Activated CD4-positive, alpha-beta T cell treated with anti-CD3 and anti-CD28 coated beads for 36 hours (primary cell): ENCODE measurements at regions not wholly inside any gene's neighbourhood (a gene's known extent, or its start where the extent isn't known, plus 50 kb on each side); places are given as distances from the start of the nearest gene placed in this dataset.
"Not testable (repeated sequence)": the region's sequence is repeated elsewhere in the genome, so short reads cannot be mapped to it uniquely, and the experiment has no call there.

Source experiments
- ATAC-seq: fragments of 200-7000 bp; cut with Tn5 transposase; one replicate; pipeline ENCODE4 v1.10.0; 2021; ENCODE audit warnings: mild to moderate bottlenecking, moderate library complexity
- CTCF ChIA-PET: fragments of 350-600 bp; sonication (Branson Sonifier 250); formaldehyde crosslinking; loops from one replicate; lab custom pipeline; 2021; ENCODE audit warnings: antibody characterized with exemption; lab: Charles Lee
- POLR2A ChIA-PET: fragments of 350-600 bp; sonication (Branson Sonifier 250); formaldehyde crosslinking; loops from one replicate; lab custom pipeline; 2021; ENCODE audit warnings: antibody characterized with exemption, inconsistent platforms; lab: Charles Lee
- DNase-seq: peaks from one replicate; pipeline ENCODE4 v3.0.0-alpha.2; 2020
- H3K27ac Mint-ChIP-seq: one replicate; pipeline ENCODE4 v1.8.0; 2021; ENCODE audit warnings: mixed read lengths
- H3K27me3 Mint-ChIP-seq: one replicate; pipeline ENCODE4 v1.8.0; 2021; ENCODE audit warnings: mixed read lengths
- H3K36me3 Mint-ChIP-seq: one replicate; pipeline ENCODE4 v1.8.0; 2021; ENCODE audit warnings: low read depth, mixed read lengths
- H3K4me1 Mint-ChIP-seq: one replicate; pipeline ENCODE4 v1.8.0; 2021; ENCODE audit warnings: mixed read lengths
- H3K4me3 Mint-ChIP-seq: one replicate; pipeline ENCODE4 v1.8.0; 2021; ENCODE audit warnings: mild to moderate bottlenecking, moderate library complexity, mixed read lengths
- H3K9me3 Mint-ChIP-seq: one replicate; pipeline ENCODE4 v1.8.0; 2021; ENCODE audit warnings: low read depth, mixed read lengths
- intact Hi-C, 2 experiments: fragments of 100-400 bp; cut with DNase I in 1 of 2; cut with micrococcal nuclease in 1 of 2; formaldehyde crosslinking; loops; one replicate each; pipeline versions ENCODE4 v1.14.2 to v1.15.1; 2022 to 2024; cut with DNase I, micrococcal nuclease

DNA sequence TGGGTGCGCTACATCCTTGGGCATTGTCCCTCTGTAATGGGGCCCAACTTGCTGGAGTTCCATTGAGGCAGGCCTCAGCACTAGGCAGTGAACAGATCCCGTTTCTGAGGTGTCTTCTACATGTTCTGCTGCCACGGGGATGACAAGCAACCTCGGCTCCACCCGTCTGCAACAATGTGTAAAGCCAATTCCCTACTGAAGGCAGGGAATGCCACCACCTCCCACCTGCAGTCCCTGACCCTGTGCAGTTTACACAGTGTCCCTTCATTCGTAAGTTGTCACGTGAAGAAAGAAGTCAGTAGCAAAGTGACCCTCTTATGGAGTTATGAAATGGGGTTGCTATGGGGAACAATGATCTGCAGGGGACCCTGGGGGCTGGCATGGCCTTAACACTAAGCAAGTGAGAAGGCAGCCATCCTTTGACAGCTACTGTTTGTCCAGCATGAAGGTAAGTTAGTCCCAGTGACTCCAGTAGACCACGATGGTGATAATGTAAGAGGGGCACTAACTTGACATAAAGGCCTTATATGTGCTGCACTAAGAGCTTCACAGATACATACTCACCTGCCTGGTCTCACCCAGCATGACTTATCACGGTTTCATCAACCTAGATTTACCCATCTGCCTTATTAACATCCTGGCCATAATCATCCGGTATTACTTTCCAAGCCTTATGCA is 130.6 kb upstream of the ZSWIM2 start:
- ATAC-seq (no peak), DNase-seq (no peak)
- Mint-ChIP-seq H3K27me3 (no peaks in the 10 kb centered on the region), H3K27ac (no peak overlapping the region), H3K4me1 (no peaks in the 10 kb centered on the region), H3K36me3 (no peaks in the 10 kb centered on the region), H3K4me3 (no peak overlapping the region), H3K9me3 (no peaks in the 10 kb centered on the region)
- CTCF ChIA-PET, result no interaction called here
- POLR2A ChIA-PET, result no interaction called here
- intact Hi-C loops, result no loop called here

DNA sequence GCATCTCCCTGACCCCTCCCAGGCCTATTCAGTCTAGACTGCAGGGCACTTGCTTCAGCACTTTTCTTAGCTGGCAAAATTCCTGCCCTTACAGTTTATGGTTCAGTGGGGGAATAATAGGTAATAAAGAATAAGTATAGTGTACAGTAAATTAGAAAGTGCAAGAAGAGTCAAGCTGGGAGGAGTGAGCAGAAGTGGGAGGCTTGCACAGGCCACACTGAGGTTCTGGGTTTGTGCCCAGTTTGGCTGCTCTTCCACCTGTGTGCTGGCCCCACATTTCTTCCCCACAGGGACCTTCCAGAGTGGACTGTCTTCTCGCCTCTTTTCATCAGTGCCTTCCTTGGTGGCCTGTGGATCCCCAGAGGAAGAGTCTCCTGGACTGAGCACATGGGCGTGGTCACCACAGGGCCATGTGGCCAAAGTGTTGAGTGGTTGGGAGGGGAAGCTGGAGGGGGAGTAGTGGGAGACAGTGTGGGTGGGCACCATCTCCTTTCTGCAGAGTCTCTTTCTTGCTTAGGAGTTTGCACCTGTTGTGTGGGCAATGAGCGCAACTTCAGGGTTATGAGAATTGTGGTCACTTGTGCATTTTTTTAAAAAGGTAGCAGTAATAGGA is 128.6 kb upstream of the ZSWIM2 start:
- no peak for DNase-seq
- ATAC-seq, result no peak
- POLR2A ChIA-PET, result no interaction called here
- Mint-ChIP-seq H3K27me3 (no peaks in the 10 kb centered on the region), H3K4me1 (no peaks in the 10 kb centered on the region), H3K27ac (no peak overlapping the region), H3K4me3 (no peak overlapping the region), H3K9me3 (no peaks in the 10 kb centered on the region), H3K36me3 (no peaks in the 10 kb centered on the region)
- intact Hi-C loops, result no loop called here
- CTCF ChIA-PET, result no interaction called here

DNA sequence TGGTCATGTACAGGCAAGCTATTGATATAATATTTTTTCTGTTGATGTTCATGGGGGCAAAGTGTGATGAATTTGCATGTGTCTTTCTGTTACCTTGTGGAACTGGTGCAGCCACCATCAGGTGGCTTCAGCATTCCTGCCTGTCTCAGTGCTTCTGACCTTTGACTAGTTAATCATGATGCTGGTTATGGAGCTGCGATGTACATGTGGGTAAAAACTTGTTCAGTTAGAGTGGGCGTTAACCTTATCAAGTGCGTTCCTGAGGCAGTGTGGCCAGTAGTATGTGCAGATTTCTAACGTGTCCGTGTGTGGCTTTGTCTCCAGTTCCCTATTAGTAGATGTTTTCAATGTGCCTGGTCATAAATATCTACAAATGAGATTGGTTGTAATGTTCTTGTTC is 127.4 kb upstream of the ZSWIM2 start:
- no peaks in the 10 kb centered on the region for H3K9me3 Mint-ChIP-seq
- H3K27me3 Mint-ChIP-seq, result no peaks in the 10 kb centered on the region
- DNase-seq (no peak), ATAC-seq (no peak)
- H3K4me3 Mint-ChIP-seq, result no peak overlapping the region
- ChIA-PET POLR2A (no interaction called here), CTCF (no interaction called here)
- no peaks in the 10 kb centered on the region for H3K4me1 Mint-ChIP-seq
- H3K27ac Mint-ChIP-seq, result no peak overlapping the region
- intact Hi-C loops, result no loop called here
- H3K36me3 Mint-ChIP-seq, result no peaks in the 10 kb centered on the region

DNA sequence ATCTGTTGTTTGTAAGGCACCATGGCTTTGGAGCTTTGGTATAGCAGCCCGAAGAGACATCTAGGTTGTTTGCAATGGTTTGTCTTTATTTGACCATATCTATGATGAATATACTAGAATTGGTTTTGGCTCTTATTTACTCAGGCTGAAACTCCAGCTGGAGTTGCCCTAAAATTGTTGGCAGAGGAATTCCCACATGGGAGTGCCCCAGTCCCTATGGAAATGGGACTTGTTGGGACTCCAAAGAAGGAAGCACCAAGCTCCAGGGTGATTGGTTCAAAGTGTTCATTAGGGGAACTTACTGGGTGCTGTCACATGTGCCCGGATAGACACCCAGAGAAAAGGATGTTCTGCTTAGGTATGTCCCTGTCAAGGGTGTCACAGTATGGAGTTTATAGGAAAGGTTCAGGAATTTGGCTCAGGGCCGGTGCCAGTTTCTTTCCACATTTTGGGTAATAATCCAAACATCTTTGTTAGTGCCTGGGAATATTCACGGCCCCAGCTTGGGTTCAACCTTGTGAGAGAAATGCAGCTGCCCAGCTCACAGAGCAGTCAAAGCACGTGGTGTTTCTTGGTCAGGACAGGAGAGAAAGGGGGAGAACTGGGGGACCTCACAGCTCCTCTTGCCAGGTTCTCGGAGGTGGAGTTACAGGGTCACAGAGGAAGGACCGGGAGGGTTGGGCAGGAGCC is 123.5 kb upstream of the ZSWIM2 start:
- no peaks in the 10 kb centered on the region for H3K9me3 Mint-ChIP-seq
- H3K27me3 Mint-ChIP-seq, result no peaks in the 10 kb centered on the region
- H3K4me1 Mint-ChIP-seq, result no peaks in the 10 kb centered on the region
- no peak for ATAC-seq
- no peak for DNase-seq
- POLR2A ChIA-PET, result no interaction called here
- intact Hi-C loops, result no loop called here
- CTCF ChIA-PET, result interaction anchor here (0.6 kb wide), 1 partner anchor 25 kb away, joined by 7 read pairs; no protein-coding TSS in a partner anchor
- no peak overlapping the region for H3K4me3 Mint-ChIP-seq
- no peaks in the 10 kb centered on the region for H3K36me3 Mint-ChIP-seq
- no peak overlapping the region for H3K27ac Mint-ChIP-seq

DNA sequence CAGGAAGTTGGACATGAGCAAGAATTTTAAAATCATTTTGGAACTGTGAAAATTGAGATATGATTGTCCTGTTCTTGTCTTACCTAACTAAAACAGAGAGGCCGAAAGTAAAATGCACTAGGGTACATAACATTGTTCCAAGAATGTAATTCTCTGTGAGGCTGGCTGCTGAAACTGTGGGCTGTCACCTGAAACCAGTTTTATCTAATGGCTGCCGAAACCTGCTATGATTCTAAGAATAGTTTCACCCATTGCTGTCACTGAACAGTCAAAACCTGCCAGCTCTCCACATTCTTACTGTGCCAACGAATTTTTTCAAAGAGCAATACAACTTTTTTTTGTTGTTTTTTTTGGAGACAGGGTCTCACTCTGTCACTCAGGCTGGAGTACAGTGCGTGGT is 119.3 kb upstream of the ZSWIM2 start:
- no peaks in the 10 kb centered on the region for H3K36me3 Mint-ChIP-seq
- DNase-seq, result no peak
- ChIA-PET CTCF (no interaction called here), POLR2A (no interaction called here)
- H3K9me3 Mint-ChIP-seq, result no peaks in the 10 kb centered on the region
- ATAC-seq, result no peak
- H3K27me3 Mint-ChIP-seq, result no peaks in the 10 kb centered on the region
- H3K4me1 Mint-ChIP-seq, result no peaks in the 10 kb centered on the region
- no peak overlapping the region for H3K27ac Mint-ChIP-seq
- no peak overlapping the region for H3K4me3 Mint-ChIP-seq
- intact Hi-C loops, result no loop called here

- ChIA-PET POLR2A (no interaction called here), CTCF (no interaction called here)
- no peak for ATAC-seq
- Mint-ChIP-seq H3K4me3 (no peak overlapping the region), H3K9me3 (peaks cover 2% of the 10 kb centered on the region), H3K27ac (no peak overlapping the region), H3K36me3 (no peaks in the 10 kb centered on the region), H3K27me3 (no peaks in the 10 kb centered on the region), H3K4me1 (no peaks in the 10 kb centered on the region)
- intact Hi-C loops, result no loop called here
- no peak for DNase-seq
Measured at GRCh38 chr2:186966015-186966414, 117.0 kb upstream of the ZSWIM2 start.

DNA sequence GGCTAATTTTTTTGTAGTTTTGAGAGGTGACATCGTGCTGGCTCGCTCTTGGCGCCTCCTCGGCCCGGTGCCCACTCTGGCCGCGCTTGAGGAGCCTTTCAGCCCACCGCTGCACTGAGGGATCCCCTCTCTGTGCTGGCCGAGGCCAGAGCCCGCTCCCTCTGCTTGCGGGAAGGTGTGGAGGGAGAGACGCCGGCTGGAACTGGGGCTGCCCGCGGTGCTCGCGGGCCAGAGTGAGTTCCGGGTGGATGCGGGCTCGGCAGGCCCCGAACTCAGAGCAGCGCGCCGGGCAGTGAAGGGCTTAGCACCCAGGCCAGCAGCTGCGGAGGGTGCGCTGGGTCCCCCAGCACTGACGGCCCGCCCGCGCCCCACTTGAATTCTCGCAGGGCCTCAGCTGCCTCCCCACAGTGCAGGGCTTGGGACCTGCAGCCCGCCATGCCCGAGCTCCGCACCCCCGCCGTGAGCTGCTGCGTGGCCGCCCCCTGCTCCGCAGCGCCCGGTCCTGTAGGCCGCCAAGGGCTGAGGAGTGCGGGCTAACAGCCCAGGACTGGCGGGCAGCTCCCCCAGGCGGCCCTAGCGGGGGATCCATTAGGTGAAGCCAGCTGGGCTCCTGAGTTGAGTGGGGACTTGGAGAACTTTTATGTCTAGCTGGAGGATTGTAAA is 113.2 kb upstream of the ZSWIM2 start:
- ATAC-seq (no peak), DNase-seq (no peak)
- intact Hi-C loops, result no loop called here
- H3K4me1 Mint-ChIP-seq, result no peaks in the 10 kb centered on the region
- peaks cover 2% of the 10 kb centered on the region for H3K9me3 Mint-ChIP-seq
- ChIA-PET CTCF (no interaction called here), POLR2A (no interaction called here)
- H3K36me3 Mint-ChIP-seq, result no peaks in the 10 kb centered on the region
- H3K27me3 Mint-ChIP-seq, result no peaks in the 10 kb centered on the region
- no peak overlapping the region for H3K4me3 Mint-ChIP-seq
- no peak overlapping the region for H3K27ac Mint-ChIP-seq

DNA sequence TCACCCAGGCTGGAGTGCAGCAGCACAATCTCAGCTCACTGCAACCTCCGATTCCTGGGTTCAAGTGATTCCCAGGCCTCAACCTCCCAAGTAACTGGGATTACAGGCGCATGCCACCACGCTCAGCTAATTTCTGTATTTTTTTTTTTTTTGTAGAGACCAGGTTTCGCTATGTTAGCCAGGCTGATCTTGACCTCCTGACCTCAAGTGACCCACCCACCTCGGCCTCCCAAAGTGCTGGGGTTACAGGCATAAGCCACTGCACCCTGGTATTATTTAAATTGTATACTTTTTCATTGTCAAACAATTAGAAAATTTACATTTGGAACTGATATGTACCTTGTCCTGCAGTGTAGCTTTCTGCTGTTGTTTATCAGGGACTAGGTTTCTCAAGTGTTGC is 111.3 kb upstream of the ZSWIM2 start:
- intact Hi-C loops, ATAC-seq, H3K36me3 Mint-ChIP-seq, H3K27ac Mint-ChIP-seq, POLR2A ChIA-PET, CTCF ChIA-PET, H3K9me3 Mint-ChIP-seq, H3K27me3 Mint-ChIP-seq, H3K4me3 Mint-ChIP-seq, H3K4me1 Mint-ChIP-seq, DNase-seq: not testable (repeated sequence)

- CTCF ChIA-PET, result no interaction called here
- intact Hi-C loops, result no loop called here
- Mint-ChIP-seq H3K4me3 (no peak overlapping the region), H3K36me3 (no peaks in the 10 kb centered on the region), H3K4me1 (no peaks in the 10 kb centered on the region), H3K27ac (no peak overlapping the region), H3K9me3 (peaks cover 2% of the 10 kb centered on the region), H3K27me3 (no peaks in the 10 kb centered on the region)
- POLR2A ChIA-PET, result no interaction called here
- ATAC-seq, result no peak
- no peak for DNase-seq
Measured at GRCh38 chr2:186959486-186959885, 110.5 kb upstream of the ZSWIM2 start.

DNA sequence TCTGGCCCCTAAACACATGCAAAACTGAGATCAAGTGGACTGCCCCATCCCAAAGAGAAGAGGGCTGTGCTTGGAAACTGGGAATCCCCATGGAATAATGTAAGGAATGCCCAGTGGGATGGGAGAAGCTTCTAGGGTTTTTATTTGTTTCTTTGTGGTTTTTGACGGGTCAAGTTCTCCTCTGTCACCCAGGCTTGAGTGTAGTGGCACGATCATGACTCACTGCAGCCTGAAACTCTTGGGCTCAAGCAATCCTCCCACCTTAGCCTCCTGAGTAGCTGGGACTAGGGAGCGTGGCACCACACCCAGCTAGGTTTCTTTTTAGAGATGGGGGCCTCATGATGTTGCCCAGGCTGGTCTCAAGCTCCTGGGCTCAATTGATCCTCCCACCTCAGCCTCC is 101.7 kb upstream of the ZSWIM2 start:
- H3K9me3 Mint-ChIP-seq, result no peaks in the 10 kb centered on the region
- intact Hi-C loops, result no loop called here
- H3K36me3 Mint-ChIP-seq, result no peaks in the 10 kb centered on the region
- CTCF ChIA-PET, result no interaction called here
- no peak for ATAC-seq
- H3K27ac Mint-ChIP-seq, result no peak overlapping the region
- no peaks in the 10 kb centered on the region for H3K27me3 Mint-ChIP-seq
- no peak for DNase-seq
- H3K4me3 Mint-ChIP-seq, result no peak overlapping the region
- peaks cover 6% of the 10 kb centered on the region for H3K4me1 Mint-ChIP-seq
- POLR2A ChIA-PET, result no interaction called here

GRCh38 chr2:186949726-186950256 is 100.8 kb upstream of the ZSWIM2 start:
- no peaks in the 10 kb centered on the region for H3K36me3 Mint-ChIP-seq

More at GRCh38 chr2:186949726-186950256, 100.8 kb upstream of the ZSWIM2 start:
- Mint-ChIP-seq H3K9me3 (no peaks in the 10 kb centered on the region), H3K4me1 (peaks cover 6% of the 10 kb centered on the region), H3K27me3 (no peaks in the 10 kb centered on the region), H3K27ac (no peak overlapping the region), H3K4me3 (no peak overlapping the region)
- intact Hi-C loops, result no loop called here
- CTCF ChIA-PET, result interaction anchor here (0.6 kb wide), 1 partner anchor 132 kb away, joined by 3 read pairs; no protein-coding TSS in a partner anchor
- no peak for DNase-seq
- POLR2A ChIA-PET, result interaction anchor here (0.7 kb wide), 1 partner anchor 382 kb away, joined by 9 read pairs; no protein-coding TSS in a partner anchor
- ATAC-seq, result no peak
